Gastrocnemius medialis (tissue), 4 donors: ENCODE measurements at regions not wholly inside any gene's neighbourhood (a gene's known extent, or its start where the extent isn't known, plus 50 kb on each side); places are given as distances from the start of the nearest gene placed in this dataset.
A peak's percentile ranks its signal among the peaks of the same experiment; 100 is the strongest.

Experiments
- ATAC-seq, 2 donors: fragments of 150-250 bp; one replicate each; pipeline ENCODE4 v1.9.1; 2016
- DNase-seq, 2 donors: peaks; one replicate each; pipeline ENCODE4 v3.0.0-alpha.2; 2019
- H3K27ac ChIP-seq, 4 donors: fragments of 200-600 bp; sonication (generic); 1 replicate in 1 of 4; 2 replicates in 3 of 4; pipeline ENCODE4 v1.5.1; 2016 to 2018; ENCODE audit warnings: mild to moderate bottlenecking in 2 of 4, moderate library complexity in 1 of 4
- H3K27me3 ChIP-seq, 3 donors: fragments of 200-600 bp; sonication (generic) in 2 of 3; 1 replicate in 1 of 3; 2 replicates in 2 of 3; pipeline versions ENCODE4 v1.5.1 to v1.6.0; 2016 to 2019; ENCODE audit warnings: mild to moderate bottlenecking in 1 of 3, moderate library complexity in 1 of 3
- H3K36me3 ChIP-seq, 2 donors: fragments of 200-600 bp; sonication (generic) in 1 of 2; one replicate each; pipeline ENCODE4 v1.5.1; 2017 to 2018
- H3K4me1 ChIP-seq, 2 donors: fragments of 200-600 bp; sonication (generic) in 1 of 2; one replicate each; pipeline ENCODE4 v1.5.1; 2016 to 2017; ENCODE audit warnings: mild to moderate bottlenecking in 2 of 2
- H3K4me3 ChIP-seq, 4 donors: fragments of 200-600 bp; sonication (generic) in 3 of 4; 1 replicate in 1 of 4; 2 replicates in 3 of 4; pipeline ENCODE4 v1.5.1; 2016 to 2019; ENCODE audit warnings: mild to moderate bottlenecking in 2 of 4
- H3K9me3 ChIP-seq, 3 donors: fragments of 200-600 bp; sonication (generic) in 2 of 3; 1 replicate in 1 of 3; 2 replicates in 2 of 3; pipeline ENCODE4 v1.5.1; 2016 to 2019
- CTCF ChIP-seq, 5 experiments: fragments of 450-650 bp in 3 of 5; fragments of 200-600 bp in 2 of 5; sonication (generic) in 2 of 5; IDR thresholded peaks in 4 of 5; conservative IDR thresholded peaks in 1 of 5; 1 replicate in 4 of 5; 2 replicates in 1 of 5; pipeline ENCODE4 v1.5.1; 2016 to 2019; ENCODE audit warnings: antibody characterized with exemption in 5 of 5, mild to moderate bottlenecking in 3 of 5, moderate library complexity in 3 of 5
- POLR2A ChIP-seq, 2 donors: fragments of 450-650 bp; IDR thresholded peaks; one replicate each; pipeline ENCODE4 v1.6.1; 2017; ENCODE audit warnings: antibody characterized with exemption in 2 of 2, mild to moderate bottlenecking in 2 of 2, moderate library complexity in 2 of 2
- in situ Hi-C, 4 donors: fragments of 200-750 bp; cut with MboI; loops; one replicate each; pipeline versions ENCODE4 v1.15.0 to v1.8.0; 2017; ENCODE audit warnings: low sequenced_read_pairs in 4 of 4
- intact Hi-C: fragments of 100-400 bp; cut with DNase I; formaldehyde crosslinking; loops from one replicate; pipeline ENCODE4 v1.15.1; 2023; ENCODE audit warnings: low total_unique reads

GRCh38 chr15:69609776-69610175 lies 157.2 kb downstream of the RPLP1 start:
- ATAC-seq = no peak
- in situ Hi-C loops (no loop called here), intact Hi-C loops (no loop called here)
- peaks cover 0 to 5% of the 10 kb centered on the region in 2 donors for H3K4me1 ChIP-seq
- H3K4me3 ChIP-seq = no peak overlapping the region
- no peaks in the 10 kb centered on the region for H3K27me3 ChIP-seq
- no peak for DNase-seq
- H3K36me3 ChIP-seq = no peaks in the 10 kb centered on the region
- no peak for TF ChIP-seq POLR2A (IDR thresholded peaks at IDR 0.05)
- no peak for TF ChIP-seq CTCF (IDR thresholded peaks at IDR 0.05 in 4 of 5, conservative IDR thresholded peaks at IDR 0.05 in 1 of 5)
- no peak overlapping the region for H3K27ac ChIP-seq
- no peaks in the 10 kb centered on the region for H3K9me3 ChIP-seq

- Histone ChIP-seq H3K4me1 (peaks cover 0 to 5% of the 10 kb centered on the region in 2 donors), H3K27ac (no peak overlapping the region), H3K36me3 (no peaks in the 10 kb centered on the region), H3K4me3 (no peak overlapping the region), H3K27me3 (no peaks in the 10 kb centered on the region), H3K9me3 (no peaks in the 10 kb centered on the region)
- TF ChIP-seq CTCF (IDR thresholded peaks at IDR 0.05 in 4 of 5, conservative IDR thresholded peaks at IDR 0.05 in 1 of 5) (no peak), POLR2A (IDR thresholded peaks at IDR 0.05) (no peak)
- ATAC-seq (peak in 1 of 2 donors; percentile 33), DNase-seq (no peak)
- intact Hi-C loops (no loop called here), in situ Hi-C loops (no loop called here)
These were observed 157.7 kb downstream of the RPLP1 start for GRCh38 chr15:69610277-69610676.

- H3K36me3 ChIP-seq = no peaks in the 10 kb centered on the region
- no peaks in the 10 kb centered on the region for H3K27me3 ChIP-seq
- H3K4me1 ChIP-seq = peaks cover 0 to 5% of the 10 kb centered on the region in 2 donors
- no peaks in the 10 kb centered on the region for H3K9me3 ChIP-seq
- H3K4me3 ChIP-seq = no peak overlapping the region
- DNase-seq (no peak), ATAC-seq (no peak)
- in situ Hi-C loops (no loop called here), intact Hi-C loops (no loop called here)
- H3K27ac ChIP-seq = no peak overlapping the region
- TF ChIP-seq CTCF (IDR thresholded peaks at IDR 0.05 in 4 of 5, conservative IDR thresholded peaks at IDR 0.05 in 1 of 5) (no peak), POLR2A (IDR thresholded peaks at IDR 0.05) (no peak)
These were observed 158.2 kb downstream of the RPLP1 start for GRCh38 chr15:69610858-69611257.

GRCh38 chr15:69612112-69612511 lies 159.5 kb downstream of the RPLP1 start:
- intact Hi-C loops (no loop called here), in situ Hi-C loops (no loop called here)

More at GRCh38 chr15:69612112-69612511, 159.5 kb downstream of the RPLP1 start:
- DNase-seq (no peak), ATAC-seq (no peak)
- no peaks in the 10 kb centered on the region for H3K36me3 ChIP-seq
- H3K27me3 ChIP-seq = no peaks in the 10 kb centered on the region
- H3K9me3 ChIP-seq = no peaks in the 10 kb centered on the region
- no peak overlapping the region for H3K4me3 ChIP-seq
- H3K4me1 ChIP-seq = peaks cover 0 to 5% of the 10 kb centered on the region in 2 donors
- H3K27ac ChIP-seq = no peak overlapping the region
- TF ChIP-seq POLR2A (IDR thresholded peaks at IDR 0.05) = no peak
- TF ChIP-seq CTCF (IDR thresholded peaks at IDR 0.05 in 4 of 5, conservative IDR thresholded peaks at IDR 0.05 in 1 of 5) = no peak
